Tibial artery (tissue), 4 donors: ENCODE measurements at regions not wholly inside any gene's neighbourhood (a gene's known extent, or its start where the extent isn't known, plus 50 kb on each side); places are given as distances from the start of the nearest gene placed in this dataset.
"Not testable (repeated sequence)": the region's sequence is repeated elsewhere in the genome, so short reads cannot be mapped to it uniquely, and the experiment has no call there.

Experiments used
- DNase-seq, 2 donors: peaks; one replicate each; pipeline ENCODE4 v3.0.0-alpha.2; 2019
- H3K27ac ChIP-seq, 2 donors: fragments of 200-600 bp; sonication (generic) in 1 of 2; 1 replicate in 1 of 2; 2 replicates in 1 of 2; pipeline ENCODE4 v1.5.1; 2018 to 2019; ENCODE audit warnings: mild to moderate bottlenecking in 1 of 2
- H3K27me3 ChIP-seq, 2 donors: fragments of 200-600 bp; sonication (generic) in 1 of 2; one replicate each; pipeline versions ENCODE4 v1.5.1 to v1.6.0; 2016 to 2019
- H3K36me3 ChIP-seq, 3 donors: fragments of 200-600 bp; sonication (generic) in 2 of 3; one replicate each; pipeline ENCODE4 v1.5.1; 2016 to 2019; ENCODE audit warnings: mild to moderate bottlenecking in 2 of 3
- H3K4me1 ChIP-seq, 4 donors: fragments of 200-600 bp; sonication (generic) in 2 of 4; 1 replicate in 3 of 4; 2 replicates in 1 of 4; pipeline ENCODE4 v1.5.1; 2016 to 2019
- H3K4me3 ChIP-seq, 2 donors: fragments of 200-600 bp; sonication (generic) in 1 of 2; 1 replicate in 1 of 2; 2 replicates in 1 of 2; pipeline ENCODE4 v1.5.1; 2018 to 2019; ENCODE audit warnings: mild to moderate bottlenecking in 2 of 2
- H3K9me3 ChIP-seq, 3 donors: fragments of 200-600 bp; sonication (generic) in 1 of 3; one replicate each; pipeline ENCODE4 v1.5.1; 2016 to 2019
- intact Hi-C: fragments of 100-400 bp; cut with DNase I; formaldehyde crosslinking; loops from one replicate; pipeline ENCODE4 v1.15.0; 2023; ENCODE audit warnings: low total_unique reads
- TF ChIP-seq, protein P1 (sequence below), 2 experiments: fragments of 200-600 bp in 1 of 2; fragments of 450-650 bp in 1 of 2; IDR thresholded peaks; one replicate each; pipeline ENCODE4 v1.5.1; 2017 to 2019; ENCODE audit warnings: antibody characterized with exemption in 2 of 2, mild to moderate bottlenecking in 1 of 2, moderate library complexity in 1 of 2

- Histone ChIP-seq H3K9me3 (no peaks in the 10 kb centered on the region), H3K36me3 (no peaks in the 10 kb centered on the region), H3K27ac (no peak overlapping the region), H3K4me1 (no peaks in the 10 kb centered on the region), H3K4me3 (no peak overlapping the region), H3K27me3 (no peaks in the 10 kb centered on the region)
- intact Hi-C loops, result no loop called here
- TF ChIP-seq, protein P1, sequence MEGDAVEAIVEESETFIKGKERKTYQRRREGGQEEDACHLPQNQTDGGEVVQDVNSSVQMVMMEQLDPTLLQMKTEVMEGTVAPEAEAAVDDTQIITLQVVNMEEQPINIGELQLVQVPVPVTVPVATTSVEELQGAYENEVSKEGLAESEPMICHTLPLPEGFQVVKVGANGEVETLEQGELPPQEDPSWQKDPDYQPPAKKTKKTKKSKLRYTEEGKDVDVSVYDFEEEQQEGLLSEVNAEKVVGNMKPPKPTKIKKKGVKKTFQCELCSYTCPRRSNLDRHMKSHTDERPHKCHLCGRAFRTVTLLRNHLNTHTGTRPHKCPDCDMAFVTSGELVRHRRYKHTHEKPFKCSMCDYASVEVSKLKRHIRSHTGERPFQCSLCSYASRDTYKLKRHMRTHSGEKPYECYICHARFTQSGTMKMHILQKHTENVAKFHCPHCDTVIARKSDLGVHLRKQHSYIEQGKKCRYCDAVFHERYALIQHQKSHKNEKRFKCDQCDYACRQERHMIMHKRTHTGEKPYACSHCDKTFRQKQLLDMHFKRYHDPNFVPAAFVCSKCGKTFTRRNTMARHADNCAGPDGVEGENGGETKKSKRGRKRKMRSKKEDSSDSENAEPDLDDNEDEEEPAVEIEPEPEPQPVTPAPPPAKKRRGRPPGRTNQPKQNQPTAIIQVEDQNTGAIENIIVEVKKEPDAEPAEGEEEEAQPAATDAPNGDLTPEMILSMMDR (IDR thresholded peaks at IDR 0.05), result no peak
- DNase-seq, result no peak
These were observed 686.7 kb downstream of the DTWD2 start for GRCh38 chr5:118301696-118302095.

DNA sequence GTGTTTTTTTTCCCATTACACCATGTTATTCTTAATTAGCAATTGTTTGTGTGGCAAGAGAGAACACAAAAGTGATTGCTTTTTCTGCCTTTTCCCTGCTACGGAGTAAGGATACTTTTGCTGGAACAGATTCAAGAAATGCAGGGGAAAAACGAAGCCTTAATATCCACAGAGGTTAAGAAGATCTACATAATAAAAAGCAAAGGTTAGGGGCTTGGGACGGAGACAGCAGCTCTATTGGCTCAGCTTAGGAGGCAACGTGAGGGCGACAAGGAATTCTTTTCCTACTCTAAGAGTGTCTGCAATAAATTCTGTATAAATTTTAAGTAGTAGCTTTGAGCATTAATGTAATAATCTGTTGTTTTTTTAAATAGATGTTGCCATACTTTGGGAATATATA lies 693.3 kb downstream of the DTWD2 start:
- H3K36me3 ChIP-seq, result no peaks in the 10 kb centered on the region
- DNase-seq, result no peak
- intact Hi-C loops, result no loop called here
- no peaks in the 10 kb centered on the region for H3K9me3 ChIP-seq
- no peak overlapping the region for H3K4me3 ChIP-seq
- no peak overlapping the region for H3K27ac ChIP-seq
- H3K4me1 ChIP-seq, result no peaks in the 10 kb centered on the region
- TF ChIP-seq, protein P1 (IDR thresholded peaks at IDR 0.05), result no peak
- no peaks in the 10 kb centered on the region for H3K27me3 ChIP-seq

DNA sequence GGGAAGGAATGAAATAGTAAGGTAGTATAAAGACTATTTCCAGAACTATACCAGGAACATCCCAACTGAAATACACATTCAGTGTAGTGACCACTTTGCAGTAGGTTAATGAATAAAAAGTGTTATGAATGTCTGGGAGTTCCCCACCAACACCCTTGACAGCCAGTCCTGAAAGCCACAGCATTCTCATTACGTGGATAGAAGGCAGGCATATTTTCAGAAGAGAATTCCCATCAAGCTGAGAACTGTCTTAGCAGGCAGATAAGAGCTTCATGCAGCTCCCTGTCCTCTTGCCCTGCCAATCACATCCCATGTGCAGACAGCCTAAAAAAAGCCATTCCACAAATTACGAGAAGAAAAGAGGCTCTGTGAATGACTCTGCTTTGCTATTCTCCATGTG lies 695.0 kb downstream of the DTWD2 start:
- no peaks in the 10 kb centered on the region for H3K4me1 ChIP-seq
- no peaks in the 10 kb centered on the region for H3K27me3 ChIP-seq
- DNase-seq, result no peak
- H3K9me3 ChIP-seq, result no peaks in the 10 kb centered on the region
- no peak overlapping the region for H3K4me3 ChIP-seq
- H3K36me3 ChIP-seq, result no peaks in the 10 kb centered on the region
- H3K27ac ChIP-seq, result no peak overlapping the region
- TF ChIP-seq, protein P1 (IDR thresholded peaks at IDR 0.05), result no peak
- intact Hi-C loops, result no loop called here

DNA sequence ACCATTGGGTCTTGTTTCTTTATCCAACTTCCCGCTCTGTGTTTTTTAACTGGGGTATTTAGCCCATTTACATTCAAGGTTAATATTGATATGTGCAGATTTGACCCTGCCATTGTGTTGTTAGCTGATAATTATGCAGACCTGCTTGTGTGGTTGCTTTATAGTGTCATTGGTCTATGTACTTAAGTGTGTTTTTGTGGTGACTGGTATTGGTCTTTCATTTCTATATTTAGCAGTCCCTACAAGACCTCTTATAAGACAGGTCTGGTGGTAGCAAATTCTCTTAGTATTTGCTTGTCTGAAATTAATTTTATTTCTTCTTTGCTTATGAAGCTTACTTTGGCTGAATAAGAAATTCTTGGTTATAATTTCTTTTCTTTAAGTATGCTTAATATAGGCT lies 698.1 kb downstream of the DTWD2 start:
- Histone ChIP-seq H3K27me3 (no peaks in the 10 kb centered on the region), H3K4me3 (no peak overlapping the region), H3K36me3 (no peaks in the 10 kb centered on the region), H3K27ac (no peak overlapping the region), H3K4me1 (no peaks in the 10 kb centered on the region), H3K9me3 (no peaks in the 10 kb centered on the region)
- DNase-seq, result no peak
- TF ChIP-seq, protein P1 (IDR thresholded peaks at IDR 0.05), result no peak
- intact Hi-C loops, result no loop called here

DNA sequence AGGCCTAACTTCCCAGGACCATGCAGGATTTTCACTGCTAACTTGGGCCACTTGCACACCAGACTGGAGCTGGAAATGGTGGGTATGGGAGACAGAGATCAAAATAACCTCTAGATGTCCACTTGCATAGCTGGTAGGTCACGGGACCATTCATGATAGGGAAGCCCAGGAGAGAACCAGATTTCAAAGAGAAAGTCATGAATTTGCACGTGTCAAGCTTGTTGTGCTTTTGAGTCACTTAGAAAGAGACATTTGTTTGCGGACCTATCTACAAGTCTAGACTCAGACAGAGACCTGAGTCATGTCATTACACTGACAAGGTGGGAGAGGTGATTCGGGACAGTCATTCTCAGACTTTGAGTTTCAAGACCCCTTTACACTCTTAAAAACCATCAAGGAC lies 704.1 kb downstream of the DTWD2 start:
- intact Hi-C loops, result not testable (repeated sequence)

DNA sequence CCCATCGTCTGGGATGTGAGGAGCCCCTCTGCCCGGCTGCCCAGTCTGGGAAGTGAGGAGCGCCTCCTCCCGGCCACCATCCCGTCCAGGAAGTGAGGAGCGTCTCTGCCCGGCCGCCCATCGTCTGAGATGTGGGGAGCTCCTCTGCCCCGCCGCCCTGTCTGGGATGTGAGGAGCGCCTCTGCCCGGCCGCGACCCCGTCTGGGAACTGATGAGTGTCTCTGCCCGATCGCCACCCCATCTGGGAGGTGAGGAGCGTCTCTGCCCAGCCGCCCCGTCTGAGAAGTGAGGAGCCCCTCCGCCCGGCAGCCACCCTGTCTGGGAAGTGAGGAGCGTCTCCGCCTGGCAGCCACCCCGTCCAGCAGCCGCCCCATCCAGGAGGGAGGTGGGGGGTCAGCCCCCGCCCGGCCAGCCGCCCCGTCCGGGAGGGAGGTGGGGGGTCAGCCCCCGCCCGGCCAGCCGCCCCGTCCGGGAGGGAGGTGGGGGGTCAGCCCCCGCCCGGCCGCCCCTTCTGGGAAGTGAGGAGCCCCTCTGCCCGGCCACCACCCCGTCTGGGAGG lies 705.8 kb downstream of the DTWD2 start:
- DNase-seq, H3K27ac ChIP-seq, H3K27me3 ChIP-seq, H3K36me3 ChIP-seq, H3K4me1 ChIP-seq, intact Hi-C loops, H3K9me3 ChIP-seq, H3K4me3 ChIP-seq: not testable (repeated sequence)

More for the DNA sequence above, 704.1 kb downstream of the DTWD2 start:
- H3K9me3 ChIP-seq, H3K27me3 ChIP-seq, H3K4me3 ChIP-seq, H3K36me3 ChIP-seq, H3K27ac ChIP-seq, H3K4me1 ChIP-seq, DNase-seq: not testable (repeated sequence)
